GM23338 (cell line): ENCODE measurements at regions not wholly inside any gene's neighbourhood (a gene's known extent, or its start where the extent isn't known, plus 50 kb on each side); places are given as distances from the start of the nearest gene placed in this dataset.
"Not testable (repeated sequence)": the region's sequence is repeated elsewhere in the genome, so short reads cannot be mapped to it uniquely, and the experiment has no call there.

Source experiments
- ATAC-seq: fragments of 200-7000 bp; cut with Tn5 transposase; 3 replicates; pipeline ENCODE4 v1.9.1; 2020
- DNase-seq: peaks from one replicate; pipeline ENCODE4 v3.0.0-alpha.2; 2015; ENCODE audit warnings: low spot score
- H2AFZ ChIP-seq: fragments of 200-600 bp; sonication (generic); 2 replicates; pipeline ENCODE4 v1.8.0; 2016; ENCODE audit warnings: antibody characterized with exemption, mild to moderate bottlenecking, moderate library complexity
- H3F3A ChIP-seq: fragments of 200-600 bp; sonication (generic); replicated peaks from 2 replicates; pipeline ENCODE4 v1.8.0; 2017; ENCODE audit warnings: antibody characterized with exemption, mixed run types, low read depth
- H3K27ac ChIP-seq: fragments of 200-600 bp; sonication (generic); 2 replicates; pipeline ENCODE4 v1.6.1; 2016; ENCODE audit warnings: low read depth
- H3K27me3 ChIP-seq: fragments of 200-600 bp; sonication (generic); 2 replicates; pipeline ENCODE4 v1.8.0; 2016; ENCODE audit warnings: mild to moderate bottlenecking, mixed run types, moderate library complexity; ENCODE audit not compliant: insufficient read depth
- H3K36me3 ChIP-seq: fragments of 200-600 bp; sonication (generic); 2 replicates; pipeline ENCODE4 v1.8.0; 2016; ENCODE audit warnings: mild to moderate bottlenecking; ENCODE audit not compliant: insufficient read depth
- H3K4me1 ChIP-seq: fragments of 200-600 bp; sonication (generic); 2 replicates; pipeline ENCODE4 v1.8.0; 2016; ENCODE audit warnings: mild to moderate bottlenecking, moderate library complexity; ENCODE audit not compliant: insufficient read depth
- H3K4me2 ChIP-seq: fragments of 200-600 bp; sonication (generic); 2 replicates; pipeline ENCODE4 v1.7.1; 2017; ENCODE audit warnings: mixed run types
- H3K4me3 ChIP-seq: fragments of 200-600 bp; sonication (generic); 2 replicates; pipeline ENCODE4 v1.6.1; 2016; ENCODE audit warnings: mixed run types
- H3K79me2 ChIP-seq: fragments of 200-600 bp; sonication (generic); replicated peaks from 2 replicates; pipeline ENCODE4 v1.8.0; 2017; ENCODE audit warnings: mild to moderate bottlenecking; ENCODE audit not compliant: insufficient read depth
- H3K9me2 ChIP-seq: fragments of 200-600 bp; sonication (generic); 2 replicates; pipeline ENCODE4 v1.8.0; 2017; ENCODE audit not compliant: insufficient read depth
- H4K20me1 ChIP-seq: fragments of 200-600 bp; sonication (generic); replicated peaks from 2 replicates; pipeline ENCODE4 v1.8.0; 2017; ENCODE audit warnings: mild to moderate bottlenecking; ENCODE audit not compliant: insufficient read depth
- H3K27ac Mint-ChIP-seq: 2 replicates; pipeline ENCODE4 v1.8.0; 2020; ENCODE audit warnings: inconsistent platforms, mild to moderate bottlenecking, moderate library complexity, mixed read lengths
- H3K27me3 Mint-ChIP-seq: 3 replicates; pipeline ENCODE4 v1.8.0; 2022; ENCODE audit warnings: low read depth, mild to moderate bottlenecking, moderate library complexity, mixed read lengths, inconsistent platforms; ENCODE audit not compliant: insufficient read depth, poor library complexity
- H3K36me3 Mint-ChIP-seq: 3 replicates; pipeline ENCODE4 v1.8.0; 2021; ENCODE audit warnings: low read depth, mild to moderate bottlenecking, inconsistent platforms, moderate library complexity, mixed read lengths
- H3K4me1 Mint-ChIP-seq: 3 replicates; pipeline ENCODE4 v1.8.0; 2020; ENCODE audit warnings: mild to moderate bottlenecking, inconsistent platforms, mixed read lengths
- H3K4me3 Mint-ChIP-seq: 3 replicates; pipeline ENCODE4 v1.8.0; 2021; ENCODE audit warnings: moderate library complexity, mild to moderate bottlenecking, inconsistent platforms, mixed read lengths
- H3K9me3 Mint-ChIP-seq: 3 replicates; pipeline ENCODE4 v1.8.0; 2020; ENCODE audit warnings: moderate library complexity, mild to moderate bottlenecking, inconsistent platforms, mixed read lengths
- EZH2 ChIP-seq: fragments of 200-600 bp; sonication (generic); IDR thresholded peaks from one replicate; pipeline ENCODE4 v1.8.0; 2017; ENCODE audit warnings: antibody characterized with exemption, mild to moderate bottlenecking, low read depth; ENCODE audit not compliant: unreplicated experiment
- EZH2phosphoT487 ChIP-seq: fragments of 200-600 bp; sonication (generic); IDR thresholded peaks from one replicate; pipeline ENCODE4 v1.8.1; 2018; ENCODE audit warnings: antibody characterized with exemption; ENCODE audit not compliant: unreplicated experiment
- JUNB ChIP-seq: IDR thresholded peaks from one replicate; pipeline ENCODE4 v1.6.1; 2016; ENCODE audit warnings: antibody characterized with exemption; ENCODE audit not compliant: unreplicated experiment
- NANOG ChIP-seq: IDR thresholded peaks from 2 replicates; pipeline ENCODE4 v1.6.1; 2016; ENCODE audit warnings: antibody characterized with exemption, borderline replicate concordance
- POLR2AphosphoS5 ChIP-seq: IDR thresholded peaks from 2 replicates; pipeline ENCODE4 v1.6.1; 2016; ENCODE audit warnings: antibody characterized with exemption, low read depth
- ZNF331 ChIP-seq: fragments of 250-450 bp; sonication (Bioruptor Pico); IDR thresholded peaks from 2 replicates; pipeline ENCODE4 v1.5.0; 2020; ENCODE audit warnings: low read depth, mild to moderate bottlenecking, moderate library complexity

GRCh38 chr6:21756487-21756886 lies 162.9 kb downstream of the SOX4 start:
- no peaks in the 10 kb centered on the region; the same call in 2 of the 3 replicates for H3K9me3 Mint-ChIP-seq
- peaks cover 45% of the 10 kb centered on the region for H3K36me3 Mint-ChIP-seq
- H3K4me1 ChIP-seq = peaks cover 46% of the 10 kb centered on the region
- H3K4me3 Mint-ChIP-seq = no peak overlapping the region
- no peak overlapping the region for H3K27ac ChIP-seq
- no peaks in the 10 kb centered on the region for H3K27me3 Mint-ChIP-seq
- no peaks in the 10 kb centered on the region for H3K27me3 ChIP-seq
- H3K4me2 ChIP-seq = no peak overlapping the region
- peaks cover 43% of the 10 kb centered on the region for H3K4me1 Mint-ChIP-seq
- no peak for ATAC-seq
- no peaks in the 10 kb centered on the region for H3K9me2 ChIP-seq
- H3K27ac Mint-ChIP-seq = no peak overlapping the region; the same call in 1 of the 2 replicates
- H4K20me1 ChIP-seq = peaks cover 5% of the 10 kb centered on the region; the same call in 1 of the 2 replicates
- H3K36me3 ChIP-seq = no peaks in the 10 kb centered on the region; the same call in 1 of the 2 replicates
- no peaks in the 10 kb centered on the region for H3F3A ChIP-seq
- H2AFZ ChIP-seq = no peak overlapping the region
- no peak overlapping the region for H3K4me3 ChIP-seq
- TF ChIP-seq POLR2AphosphoS5 = no peak
- TF ChIP-seq EZH2 = no peak
- no peak for TF ChIP-seq ZNF331 (CRISPR knock-in tag)
- no peak for TF ChIP-seq NANOG
- TF ChIP-seq JUNB = no peak
- peaks cover 95% of the 10 kb centered on the region for H3K79me2 ChIP-seq
- no peak for DNase-seq

DNA sequence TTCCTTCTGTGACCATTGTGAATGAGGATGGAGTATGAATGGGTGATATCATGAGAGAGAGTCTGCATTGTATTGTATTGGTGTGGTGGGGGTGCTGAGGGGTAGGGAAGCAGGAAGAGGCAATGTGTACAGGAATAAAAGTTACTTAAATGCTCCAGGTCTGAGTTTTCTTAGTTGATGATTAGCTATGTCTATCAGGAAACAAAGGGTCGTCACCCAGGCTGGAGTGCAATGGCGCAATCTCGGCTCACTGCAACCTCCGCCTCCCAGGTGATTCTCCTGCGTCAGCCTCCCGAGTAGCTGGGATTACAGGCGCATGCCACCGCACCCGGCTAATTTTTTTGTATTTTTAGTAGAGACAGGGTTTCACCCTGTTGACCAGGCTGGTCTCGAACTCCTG lies 163.8 kb downstream of the SOX4 start:
- not testable (repeated sequence) for H3K27ac Mint-ChIP-seq, H3K4me3 ChIP-seq, H3F3A ChIP-seq, H3K4me2 ChIP-seq, H2AFZ ChIP-seq, H3K9me2 ChIP-seq, DNase-seq, H3K27me3 Mint-ChIP-seq, H3K4me3 Mint-ChIP-seq, H4K20me1 ChIP-seq, H3K9me3 Mint-ChIP-seq, H3K27ac ChIP-seq, H3K36me3 ChIP-seq, H3K27me3 ChIP-seq, ATAC-seq
- Histone ChIP-seq H3K4me1 (peaks cover 37% of the 10 kb centered on the region), H3K79me2 (peaks cover 95% of the 10 kb centered on the region)
- peaks cover 54% of the 10 kb centered on the region for H3K36me3 Mint-ChIP-seq
- H3K4me1 Mint-ChIP-seq = peaks cover 38% of the 10 kb centered on the region

- Histone ChIP-seq H4K20me1 (no peaks in the 10 kb centered on the region; the same call in 1 of the 2 replicates), H3K4me1 (peaks cover 25% of the 10 kb centered on the region), H3F3A (no peaks in the 10 kb centered on the region), H3K27me3 (no peaks in the 10 kb centered on the region), H3K36me3 (no peaks in the 10 kb centered on the region; the same call in 1 of the 2 replicates), H3K79me2 (peaks cover 95% of the 10 kb centered on the region), H3K27ac (peak overlapping the region; percentile 17; the same call in 1 of the 2 replicates), H3K4me2 (no peak overlapping the region), H2AFZ (no peak overlapping the region), H3K9me2 (no peaks in the 10 kb centered on the region), H3K4me3 (no peak overlapping the region)
- DNase-seq (no peak), ATAC-seq (no peak)
- H3K27ac Mint-ChIP-seq = no peak overlapping the region
- H3K9me3 Mint-ChIP-seq = no peaks in the 10 kb centered on the region; the same call in 2 of the 3 replicates
- H3K36me3 Mint-ChIP-seq = peaks cover 67% of the 10 kb centered on the region
- H3K27me3 Mint-ChIP-seq = no peaks in the 10 kb centered on the region
- TF ChIP-seq EZH2phosphoT487 (no peak), POLR2AphosphoS5 (no peak), NANOG (no peak)
- no peak overlapping the region for H3K4me3 Mint-ChIP-seq
- peaks cover 28% of the 10 kb centered on the region for H3K4me1 Mint-ChIP-seq
Observed at GRCh38 chr6:21759721-21760120, 166.2 kb downstream of the SOX4 start.

DNA sequence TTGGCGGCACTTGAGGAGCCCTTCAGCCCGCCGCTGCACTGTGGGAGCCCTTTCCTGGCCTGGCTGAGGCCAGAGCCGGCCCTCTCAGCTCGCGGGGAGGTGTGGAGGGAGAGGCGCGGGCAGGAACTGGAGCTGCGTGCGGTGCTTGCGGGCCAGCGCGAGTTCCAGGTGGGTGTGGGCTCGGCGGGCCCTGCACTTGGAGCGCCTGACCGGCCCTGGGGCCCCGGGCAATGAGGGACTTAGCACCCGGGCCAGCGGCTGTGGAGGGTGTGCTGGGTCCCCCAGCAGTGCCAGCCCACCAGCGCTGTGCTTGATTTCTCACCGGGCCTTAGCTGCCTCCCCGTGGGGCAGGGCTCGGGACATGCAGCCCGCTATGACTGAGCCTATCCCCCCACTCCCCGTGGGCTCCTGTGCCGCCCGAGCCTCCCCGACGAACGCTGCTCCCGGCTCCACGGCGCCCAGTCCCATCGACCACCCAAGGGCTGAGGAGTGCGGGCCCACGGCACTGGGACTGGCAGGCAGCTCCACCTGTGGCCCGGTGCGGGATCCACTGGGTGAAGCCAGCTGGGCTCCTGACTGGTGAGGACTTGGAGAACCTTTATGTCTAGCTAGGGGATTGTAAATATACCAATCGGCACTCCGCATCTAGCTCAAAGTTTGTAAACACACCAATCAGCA lies 167.6 kb downstream of the SOX4 start:
- not testable (repeated sequence) for H3K36me3 ChIP-seq, H3K27ac ChIP-seq, H3K9me3 Mint-ChIP-seq, H3K4me3 ChIP-seq, H3K9me2 ChIP-seq, H3K27me3 Mint-ChIP-seq, ATAC-seq, DNase-seq, H3F3A ChIP-seq, H3K4me2 ChIP-seq, H3K27me3 ChIP-seq, H4K20me1 ChIP-seq, H3K4me3 Mint-ChIP-seq, H2AFZ ChIP-seq, H3K27ac Mint-ChIP-seq
- peaks cover 95% of the 10 kb centered on the region for H3K79me2 ChIP-seq
- H3K4me1 ChIP-seq = peaks cover 34% of the 10 kb centered on the region
- peaks cover 58% of the 10 kb centered on the region for H3K36me3 Mint-ChIP-seq
- H3K4me1 Mint-ChIP-seq = peaks cover 30% of the 10 kb centered on the region
